ENCODE measurements at regions not wholly inside any gene's neighbourhood (a gene's known extent, or its start where the extent isn't known, plus 50 kb on each side); places are given as distances from the start of the nearest gene placed in this dataset.

GRCh38 chr6:155670655-155671054 is 215.0 kb upstream of the NOX3 start:
- H3K4me3 ChIP-seq (ENCODE audit: low read depth, low read length), result no peak overlapping the region
- no peak for TF ChIP-seq CTCF (IDR thresholded peaks at IDR 0.05; ENCODE audit: borderline replicate concordance, insufficient read depth, low read depth, low read length)

- H3K4me3 ChIP-seq (ENCODE audit: low read depth, low read length), result no peak overlapping the region
- TF ChIP-seq CTCF (IDR thresholded peaks at IDR 0.05; ENCODE audit: borderline replicate concordance, insufficient read depth, low read depth, low read length), result no peak
These were observed 204.8 kb upstream of the NOX3 start for GRCh38 chr6:155660251-155660977.

- no peak for TF ChIP-seq CTCF (IDR thresholded peaks at IDR 0.05; ENCODE audit: borderline replicate concordance, insufficient read depth, low read depth, low read length)
- no peak overlapping the region for H3K4me3 ChIP-seq (ENCODE audit: low read depth, low read length)
These were observed 200.4 kb upstream of the NOX3 start for GRCh38 chr6:155656024-155656423.

- no peak for TF ChIP-seq CTCF (IDR thresholded peaks at IDR 0.05; ENCODE audit: borderline replicate concordance, insufficient read depth, low read depth, low read length)
- H3K4me3 ChIP-seq (ENCODE audit: low read depth, low read length), result no peak overlapping the region
These were observed 198.8 kb upstream of the NOX3 start for GRCh38 chr6:155654474-155654873.

- no peak for TF ChIP-seq CTCF (IDR thresholded peaks at IDR 0.05; ENCODE audit: borderline replicate concordance, insufficient read depth, low read depth, low read length)
- H3K4me3 ChIP-seq (ENCODE audit: low read depth, low read length), result no peak overlapping the region
These were observed 192.7 kb upstream of the NOX3 start for GRCh38 chr6:155648301-155648700.

- no peak overlapping the region for H3K4me3 ChIP-seq (ENCODE audit: low read depth, low read length)
- TF ChIP-seq CTCF (IDR thresholded peaks at IDR 0.05; ENCODE audit: borderline replicate concordance, insufficient read depth, low read depth, low read length), result no peak
These were observed 191.7 kb upstream of the NOX3 start for GRCh38 chr6:155647354-155647753.

GRCh38 chr6:155646443-155646842 is 190.8 kb upstream of the NOX3 start:
- H3K4me3 ChIP-seq (ENCODE audit: low read depth, low read length), result no peak overlapping the region
- no peak for TF ChIP-seq CTCF (IDR thresholded peaks at IDR 0.05; ENCODE audit: borderline replicate concordance, insufficient read depth, low read depth, low read length)
